LNCAP (cell line): ENCODE measurements at regions not wholly inside any gene's neighbourhood (a gene's known extent, or its start where the extent isn't known, plus 50 kb on each side); places are given as distances from the start of the nearest gene placed in this dataset.

Experiments used
- CTCF ChIP-seq: fragments of 450-650 bp; IDR thresholded peaks from 2 replicates; pipeline ENCODE4 v1.5.1; 2017; ENCODE audit warnings: mild to moderate bottlenecking

- TF ChIP-seq CTCF, result no peak
Measured at GRCh38 chr5:37979559-37979958, 139.7 kb upstream of the GDNF start.

GRCh38 chr5:37975531-37975930 lies 135.7 kb upstream of the GDNF start:
- TF ChIP-seq CTCF, result no peak

DNA sequence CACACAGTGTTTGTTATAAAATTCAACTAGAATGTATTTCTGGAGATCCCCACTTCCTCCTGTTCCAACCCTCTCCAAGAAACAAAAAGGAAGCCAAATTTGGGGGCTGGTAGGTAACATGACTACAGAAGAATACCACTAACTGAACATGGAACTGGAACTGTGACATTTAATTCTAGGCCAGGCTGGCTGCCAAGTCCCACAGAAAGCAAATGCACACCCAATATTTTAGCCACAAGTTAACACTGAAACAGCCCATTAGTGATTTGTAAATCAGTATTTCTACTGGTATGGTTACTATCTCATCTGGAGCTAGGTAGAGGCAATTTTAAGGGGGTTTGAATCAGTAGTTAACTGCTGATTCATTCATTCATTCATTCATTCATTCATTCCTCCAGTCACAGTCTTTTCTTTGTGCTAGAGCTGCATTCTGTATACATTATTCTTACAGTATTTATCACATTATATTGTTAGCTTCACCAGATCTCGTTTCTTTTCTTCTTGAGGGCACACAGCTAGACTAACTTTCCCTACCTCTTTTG lies 131.7 kb upstream of the GDNF start:
- no peak for TF ChIP-seq CTCF

DNA sequence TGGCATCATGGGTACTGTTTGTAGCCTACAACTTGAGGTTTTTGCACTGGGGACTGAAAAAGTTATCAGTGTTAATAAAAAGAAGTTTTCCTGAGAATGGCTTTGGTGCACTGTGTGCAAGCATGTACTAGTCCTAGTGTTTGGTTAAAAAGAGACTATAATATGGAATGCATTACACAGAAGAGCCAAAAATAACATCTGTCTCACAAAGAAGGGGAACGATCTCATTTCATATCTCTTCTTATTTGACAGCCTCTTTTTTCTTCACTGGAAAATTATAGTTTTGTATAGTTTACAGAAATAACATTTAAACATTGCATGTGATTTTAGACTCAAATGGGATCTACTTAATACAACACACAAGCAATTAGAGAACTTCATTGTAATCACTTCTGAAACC lies 127.0 kb upstream of the GDNF start:
- TF ChIP-seq CTCF, result no peak

GRCh38 chr5:37966291-37966690 lies 126.5 kb upstream of the GDNF start:
- no peak for TF ChIP-seq CTCF

GRCh38 chr5:37962389-37962788 lies 122.5 kb upstream of the GDNF start:
- TF ChIP-seq CTCF, result no peak

- no peak for TF ChIP-seq CTCF
Measured at GRCh38 chr5:37957218-37957617, 117.4 kb upstream of the GDNF start.

GRCh38 chr5:37955748-37956147 lies 115.9 kb upstream of the GDNF start:
- TF ChIP-seq CTCF, result no peak
